Right ventricle myocardium inferior (tissue), 1 donor: ENCODE measurements at regions not wholly inside any gene's neighbourhood (a gene's known extent, or its start where the extent isn't known, plus 50 kb on each side); places are given as distances from the start of the nearest gene placed in this dataset.
A peak's percentile ranks its signal among the peaks of the same experiment; 100 is the strongest.

Experiments used
- ATAC-seq: fragments of 200-7000 bp; cut with Tn5 transposase; one replicate; pipeline ENCODE4 v1.9.1; 2020; ENCODE audit warnings: mild to moderate bottlenecking, moderate library complexity
- DNase-seq: peaks from one replicate; pipeline ENCODE4 v3.0.0; 2021; ENCODE audit errors: missing footprints
- intact Hi-C: fragments of 100-400 bp; cut with DNase I; formaldehyde crosslinking; loops from one replicate; pipeline ENCODE4 v1.11.0; 2022
- donor health status: DM: no; HTN: yes; CAD: no; lungs with severe emphysema.

DNA sequence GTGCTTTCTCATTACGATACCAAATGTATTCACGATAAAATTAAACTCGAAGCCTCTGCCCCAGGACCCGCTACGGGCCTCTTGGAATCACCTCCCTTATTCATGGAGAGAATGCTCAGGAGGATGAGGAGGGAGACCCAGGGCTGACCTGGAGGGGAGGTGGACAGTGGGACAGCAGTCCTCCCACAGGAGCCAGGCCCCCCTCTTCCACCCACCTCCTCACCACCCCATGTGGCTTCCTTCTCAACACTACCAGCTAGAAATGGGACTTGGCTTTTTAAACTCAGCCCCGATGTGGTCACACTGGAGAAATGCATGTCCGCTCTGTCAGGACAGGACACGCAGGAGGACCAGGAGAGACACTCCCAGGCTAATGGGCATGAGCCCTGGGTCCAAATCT is 147.9 kb upstream of the ID2 start:
- no peak for ATAC-seq
- DNase-seq, result no peak
- intact Hi-C loops, result no loop called here

DNA sequence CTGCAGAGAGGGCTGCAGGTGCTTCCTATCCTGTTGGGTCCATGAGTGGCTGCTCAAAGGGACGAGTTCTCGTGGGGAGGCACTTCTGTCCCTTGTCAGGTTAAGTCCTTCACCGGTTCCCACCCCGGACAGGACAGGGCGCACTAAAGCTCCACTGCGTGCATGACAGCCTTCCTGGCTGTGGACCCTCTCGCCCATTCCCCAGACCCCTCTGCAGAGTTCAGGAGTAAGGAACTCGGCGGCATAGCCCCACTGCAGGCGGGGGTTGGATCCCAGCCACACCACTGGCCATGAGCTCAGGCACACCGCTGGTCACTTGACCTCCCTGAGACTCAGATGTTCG is 147.5 kb upstream of the ID2 start:
- intact Hi-C loops, result no loop called here
- ATAC-seq (no peak), DNase-seq (no peak)

DNA sequence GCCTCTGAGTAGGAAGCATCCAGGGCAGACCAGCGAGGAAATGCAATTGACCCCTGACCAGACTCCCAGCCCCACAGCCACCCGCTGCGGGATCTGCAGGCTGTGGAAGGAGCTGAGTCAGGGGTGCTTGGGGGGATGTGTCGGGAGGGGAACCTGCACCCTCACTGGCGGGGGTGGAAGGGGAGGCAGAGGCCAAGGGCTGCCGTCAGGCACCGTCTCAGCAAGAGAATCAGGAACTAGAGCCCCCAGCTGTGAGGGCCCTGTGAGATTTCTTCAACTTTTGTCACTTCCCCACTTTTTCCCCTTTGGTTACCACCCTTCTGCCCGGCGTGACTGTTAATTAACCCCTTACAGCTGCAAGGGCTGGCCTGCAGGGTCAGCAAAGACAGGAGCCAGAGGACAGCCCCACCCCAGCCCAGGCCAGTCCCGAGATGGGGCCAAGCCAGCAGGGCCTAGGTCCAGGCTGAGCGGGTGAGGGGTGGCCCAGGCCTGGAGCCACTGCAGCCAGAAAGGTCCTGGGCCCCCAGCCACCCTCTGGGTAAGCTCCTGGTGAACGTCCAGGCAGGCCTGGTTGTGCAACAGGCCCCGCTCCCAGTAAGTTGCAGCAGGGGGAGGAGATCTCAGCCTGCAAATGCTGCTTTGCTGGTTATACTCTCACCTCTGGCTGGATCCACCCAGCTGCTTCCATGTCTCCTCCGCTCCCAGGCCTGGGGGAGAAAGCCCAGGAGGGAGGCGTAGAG is 147.0 kb upstream of the ID2 start:
- intact Hi-C loops, result no loop called here
- peak; percentile 87 for DNase-seq
- ATAC-seq, result peak; percentile 85

- ATAC-seq (no peak), DNase-seq (no peak)
- intact Hi-C loops, result no loop called here
Measured at GRCh38 chr2:8535469-8535795, 146.4 kb upstream of the ID2 start.

DNA sequence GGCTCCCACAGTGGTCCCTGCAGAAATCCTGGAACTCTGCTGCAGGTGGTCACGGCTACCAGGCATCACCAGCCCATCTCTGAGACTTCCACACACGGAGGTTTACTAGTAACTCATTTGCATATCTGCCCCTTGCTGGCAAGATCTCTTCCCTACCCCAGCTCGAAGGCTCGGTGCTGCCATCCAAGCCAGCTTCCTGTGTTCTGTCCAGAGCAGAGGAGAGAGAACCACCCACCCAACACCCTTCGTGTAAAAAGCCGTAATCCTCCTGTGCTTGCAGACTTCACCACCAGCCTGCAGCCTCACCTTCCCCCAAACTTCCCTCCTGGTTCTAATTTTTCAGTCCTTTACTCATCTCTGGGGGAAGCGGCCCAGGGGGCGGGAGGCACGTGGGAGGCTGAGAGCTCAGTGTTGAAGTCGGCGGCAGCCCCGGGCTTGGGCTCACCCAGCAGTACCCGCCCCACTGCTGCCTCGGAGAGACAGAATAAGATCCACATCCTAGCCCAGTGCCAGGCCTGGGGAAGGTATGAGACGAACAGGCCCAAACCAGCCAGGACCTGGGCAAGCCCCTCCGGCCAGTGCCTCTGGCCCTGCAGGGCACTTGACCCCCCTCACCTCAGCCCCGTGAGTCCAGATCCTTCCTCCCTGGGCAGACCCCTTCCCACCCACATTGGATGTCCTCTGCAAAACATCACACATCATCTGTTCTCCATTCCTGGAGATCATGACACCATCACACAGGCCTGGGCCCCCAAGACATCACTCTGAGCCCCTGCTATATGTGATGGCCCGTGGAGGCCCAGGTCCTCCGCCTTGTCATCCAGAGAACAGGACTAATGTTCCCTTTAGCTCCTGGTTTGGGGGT is 145.8 kb upstream of the ID2 start:
- intact Hi-C loops, result no loop called here
- DNase-seq (peak; percentile 45), ATAC-seq (no peak)

DNA sequence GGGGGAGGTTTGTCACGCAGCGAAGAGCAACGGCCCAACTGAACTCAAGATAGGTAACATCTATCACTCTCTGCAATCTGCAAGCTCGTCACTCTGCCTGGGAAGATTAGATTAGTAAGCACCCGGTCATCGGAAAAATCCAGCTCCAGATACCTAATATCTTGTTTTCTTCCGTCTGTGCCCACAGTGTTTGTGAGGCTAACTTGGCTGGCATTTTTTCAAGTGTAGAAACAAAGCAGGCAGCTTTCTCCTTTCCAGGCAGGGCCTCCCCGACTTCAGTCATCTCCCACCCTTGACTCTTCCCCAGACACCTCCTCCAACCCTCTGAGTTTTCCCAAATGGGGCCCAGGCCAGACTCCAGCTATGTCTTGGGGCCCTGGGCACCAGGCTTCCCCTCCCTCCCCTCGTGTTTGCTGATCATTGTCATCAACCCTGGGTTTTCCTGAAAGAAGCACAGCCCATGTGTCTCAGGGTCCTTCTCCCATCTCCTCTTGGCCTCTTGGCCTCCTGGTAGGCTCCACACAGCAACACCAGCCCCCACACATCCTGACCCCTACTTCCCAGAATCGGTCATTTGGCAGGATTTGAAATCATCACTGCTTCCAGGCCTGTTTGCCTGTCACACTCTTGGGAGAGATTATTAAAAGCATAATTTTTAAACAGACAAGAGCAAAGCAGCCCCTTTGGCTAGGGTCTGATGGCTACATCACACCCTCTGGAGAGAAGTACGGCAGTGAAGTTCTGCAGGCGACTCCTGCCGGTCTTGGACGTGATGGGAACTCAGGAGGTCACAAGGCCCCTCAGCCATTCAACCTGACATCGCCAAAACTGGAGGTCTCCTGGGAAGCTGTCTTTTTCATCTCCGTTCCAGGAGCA is 144.9 kb upstream of the ID2 start:
- no peak for ATAC-seq
- DNase-seq, result no peak
- intact Hi-C loops, result no loop called here

DNA sequence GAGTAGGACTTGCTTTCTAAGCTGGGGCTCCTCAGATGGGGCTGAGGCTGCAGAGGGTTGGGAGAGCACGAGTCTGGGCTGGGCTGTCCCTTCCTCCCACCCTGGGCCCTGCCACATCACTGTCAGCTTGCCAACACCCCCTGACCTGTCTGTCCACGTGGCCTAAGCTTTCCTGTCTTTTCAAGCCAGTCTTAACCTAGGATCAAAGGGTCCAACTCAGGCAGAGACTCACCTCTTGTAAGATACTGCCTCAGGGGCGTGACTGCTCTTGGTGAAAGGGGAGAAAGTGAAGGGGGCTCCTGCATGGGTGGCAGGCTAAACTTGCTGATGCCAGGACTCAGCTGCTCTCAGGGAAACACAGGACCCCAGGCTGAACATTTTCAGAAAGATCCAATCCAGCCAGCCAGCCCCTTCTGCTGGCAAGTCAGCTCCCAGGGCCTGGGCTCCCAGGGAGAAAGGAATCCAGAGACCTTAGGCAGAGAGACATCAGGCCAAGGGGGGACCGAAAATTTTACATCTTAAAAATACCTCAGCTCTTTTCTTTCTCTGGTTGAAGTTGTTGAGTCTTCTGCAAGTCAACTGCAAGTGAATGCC is 144.2 kb upstream of the ID2 start:
- DNase-seq (no peak), ATAC-seq (no peak)
- intact Hi-C loops, result no loop called here

GRCh38 chr2:8538531-8538930 is 143.3 kb upstream of the ID2 start:
- intact Hi-C loops, result no loop called here
- ATAC-seq (no peak), DNase-seq (peak; percentile 37)

DNA sequence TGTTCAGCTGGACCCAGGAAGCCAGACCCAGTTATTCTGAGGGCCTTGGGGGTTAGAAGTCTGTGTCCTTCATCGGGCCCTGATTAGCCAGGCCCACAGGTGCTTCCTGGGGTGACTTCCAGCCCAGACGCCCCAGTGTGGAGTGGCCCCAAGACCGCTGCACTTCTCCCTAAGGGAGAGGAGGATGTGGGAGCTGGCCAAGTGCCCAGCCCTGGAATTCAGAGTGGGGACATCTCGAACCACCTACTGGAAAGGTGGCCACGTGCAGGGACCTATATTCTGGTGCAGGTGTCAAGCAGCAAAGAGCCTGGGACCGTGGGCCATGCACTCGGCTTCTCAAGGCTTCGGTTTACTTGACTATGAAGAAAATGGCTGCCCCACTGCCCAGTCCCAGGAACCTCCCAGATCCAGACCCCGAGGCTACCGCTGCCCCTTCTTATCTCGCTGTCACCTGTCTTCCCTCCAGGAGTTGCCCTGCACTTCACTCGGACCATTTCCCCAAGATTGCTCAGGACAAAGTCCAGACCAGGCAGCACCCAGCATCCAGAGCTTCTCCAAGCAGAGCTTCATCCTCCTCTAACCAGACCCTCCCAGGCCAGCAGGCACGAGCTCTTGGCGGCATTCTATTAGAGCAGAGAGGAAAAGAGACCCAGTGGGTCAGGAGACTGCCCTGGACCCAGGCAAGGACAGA is 142.8 kb upstream of the ID2 start:
- DNase-seq (peak; percentile 57), ATAC-seq (no peak)
- intact Hi-C loops, result no loop called here

DNA sequence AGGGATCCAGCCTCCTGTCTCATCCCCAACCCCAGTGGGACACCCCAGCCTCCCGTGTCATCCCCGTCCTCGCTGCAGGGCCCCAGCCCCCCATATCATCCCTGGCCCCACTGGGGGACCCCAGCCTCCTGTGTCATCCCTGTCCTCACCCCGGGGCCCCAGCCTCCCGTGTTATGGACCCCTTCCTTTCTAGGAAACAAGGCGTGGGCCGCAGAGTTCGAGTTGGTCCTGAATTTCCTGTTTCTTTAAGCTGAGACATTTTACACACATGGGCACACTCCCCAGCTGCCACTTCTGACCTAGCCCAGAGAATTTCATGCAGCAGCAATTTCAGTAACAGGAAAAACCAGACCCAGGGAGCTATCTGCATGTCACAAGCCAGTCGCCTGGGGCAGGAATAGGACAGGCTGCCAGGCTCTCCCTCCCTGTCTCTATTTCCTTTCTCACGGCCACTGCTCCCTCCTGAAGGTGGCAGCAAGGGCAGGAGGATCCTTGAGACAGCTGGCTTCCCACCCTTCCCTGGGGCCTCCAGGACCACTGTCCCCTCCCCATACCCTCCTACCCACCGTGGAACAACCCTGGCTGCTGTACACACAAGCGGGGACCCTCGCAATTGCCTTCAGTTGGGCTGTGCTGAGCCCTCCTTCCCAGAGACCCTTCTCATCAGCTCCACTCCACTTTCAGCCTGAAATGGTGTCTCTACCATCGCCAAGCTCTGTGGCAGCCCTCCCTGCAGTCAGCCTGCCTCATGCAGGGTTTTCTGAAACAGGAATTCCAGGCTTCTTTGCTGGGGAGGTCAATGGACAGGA is 141.9 kb upstream of the ID2 start:
- intact Hi-C loops, result no loop called here
- ATAC-seq (peak; percentile 17), DNase-seq (peak; percentile 79)

- ATAC-seq (no peak), DNase-seq (peak; percentile 22)
- intact Hi-C loops, result no loop called here
Measured at GRCh38 chr2:8540552-8541055, 141.3 kb upstream of the ID2 start.

DNA sequence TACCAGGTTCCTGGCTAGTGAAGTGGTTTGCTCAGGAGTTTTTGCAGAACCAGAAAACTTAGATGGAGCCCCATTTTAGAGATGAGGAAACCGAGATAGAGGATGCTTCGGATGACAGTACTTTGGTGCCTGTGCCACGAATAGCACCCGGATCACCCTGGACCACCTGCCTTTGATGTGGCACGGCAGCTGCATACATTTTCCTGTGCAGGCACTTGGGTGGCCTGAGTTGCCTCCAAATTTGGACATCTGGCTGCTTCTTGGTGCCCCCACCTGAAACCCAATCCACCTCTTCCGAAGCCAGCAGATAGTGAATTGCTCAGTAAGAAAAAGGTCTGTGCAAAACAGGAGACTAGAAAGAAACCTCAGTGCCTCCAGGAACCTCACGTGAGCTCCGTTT is 140.6 kb upstream of the ID2 start:
- no peak for ATAC-seq
- intact Hi-C loops, result no loop called here
- DNase-seq, result no peak

- peak; percentile 47 for DNase-seq
- no peak for ATAC-seq
- intact Hi-C loops, result no loop called here
Measured at GRCh38 chr2:8541636-8542035, 140.2 kb upstream of the ID2 start.

GRCh38 chr2:8542381-8543059 is 139.3 kb upstream of the ID2 start:
- intact Hi-C loops, result no loop called here
- no peak for ATAC-seq
- DNase-seq, result peak; percentile 25

DNA sequence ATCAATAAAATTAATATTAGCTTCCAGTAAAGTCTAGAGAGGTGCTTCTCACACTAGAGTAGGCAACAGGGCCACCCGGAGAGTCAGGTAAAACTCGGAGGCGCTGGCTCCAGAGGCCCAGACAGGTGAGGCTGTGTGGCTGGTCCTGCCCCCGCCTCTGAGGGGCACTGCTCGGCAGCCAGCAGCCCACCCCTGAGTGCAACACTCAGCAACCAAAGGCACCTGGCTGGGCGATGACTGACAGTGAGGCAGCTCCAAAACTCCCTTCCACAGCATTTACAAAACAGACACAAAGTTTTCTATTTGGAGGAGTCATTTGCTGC is 138.8 kb upstream of the ID2 start:
- ATAC-seq (no peak), DNase-seq (peak; percentile 61)
- intact Hi-C loops, result no loop called here

DNA sequence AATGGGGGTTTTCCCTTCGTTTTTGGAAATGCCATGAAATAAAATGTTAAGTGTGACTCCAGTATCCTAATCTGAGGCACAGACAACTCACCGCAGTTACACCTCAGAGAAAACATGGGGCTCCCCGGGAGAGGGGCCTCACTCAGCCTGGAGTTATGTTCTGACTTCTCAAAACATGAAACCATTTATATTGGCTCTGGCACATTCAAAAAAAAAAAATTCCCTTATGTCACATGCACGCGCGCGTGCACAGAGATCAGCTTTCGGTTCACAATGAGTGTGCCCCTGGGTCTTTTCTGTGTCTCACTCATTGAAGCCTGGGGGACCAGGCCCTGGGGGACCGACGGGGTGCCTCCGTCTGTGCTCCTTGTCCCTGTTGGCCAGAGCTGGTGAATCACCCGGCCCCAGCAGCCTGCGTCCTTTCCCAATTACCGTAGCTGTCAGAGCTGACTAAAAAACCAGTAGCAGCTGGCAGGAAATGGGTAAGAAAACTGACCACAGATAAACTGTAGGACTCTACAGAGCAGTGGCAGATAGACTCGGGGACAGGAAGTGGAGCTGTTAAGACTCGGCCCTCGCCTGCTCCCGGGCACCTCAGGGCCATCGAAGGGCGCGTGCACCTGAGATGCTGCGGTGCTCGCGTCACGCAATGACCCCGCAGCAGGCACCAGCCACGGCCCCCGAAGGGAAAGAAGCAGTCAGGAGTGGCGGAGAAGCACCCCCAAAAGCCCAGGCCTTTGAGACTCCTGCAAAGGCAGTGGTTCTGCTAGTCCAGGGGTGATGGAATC is 138.3 kb upstream of the ID2 start:
- peak; percentile 49 for ATAC-seq
- intact Hi-C loops, result no loop called here
- DNase-seq, result peak; percentile 87
